ENCODE measurements at regions not wholly inside any gene's neighbourhood (a gene's known extent, or its start where the extent isn't known, plus 50 kb on each side); places are given as distances from the start of the nearest gene placed in this dataset.

DNA sequence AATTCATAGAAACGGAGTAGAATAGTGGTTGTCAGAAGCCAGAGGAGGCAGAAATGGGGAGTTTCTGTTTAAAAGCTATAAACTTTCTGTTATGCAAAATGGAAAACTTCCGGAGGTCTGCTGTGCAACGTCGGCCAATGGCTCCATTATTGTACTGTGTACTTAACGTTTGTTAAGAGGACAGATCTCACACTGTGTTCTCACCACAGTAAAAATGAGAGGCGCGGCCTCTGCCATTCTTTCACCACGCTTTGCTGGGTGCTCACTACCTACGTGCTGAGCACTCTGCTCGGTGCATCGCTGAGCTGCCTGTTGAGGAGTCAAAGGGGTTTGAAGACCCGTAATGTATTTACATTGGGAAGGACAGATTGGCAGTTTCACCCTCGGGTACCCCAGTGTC, 218.8 kb upstream of the B3GAT1 start:
- peaks cover 0 to 3% (median 0%) of the 10 kb centered on the region in 12 donors for H3K9me3 ChIP-seq
- intact Hi-C loops (cut with DNase I), result loop anchor here in 2 of 10 donors (10.0 kb wide), 1 partner anchor 266 kb away; no protein-coding TSS in a partner anchor
- H3K27me3 ChIP-seq, result peaks cover 0 to 63% (median 0%) of the 10 kb centered on the region in 9 donors
- DNase-seq (no peak), ATAC-seq (no peak)
- no peaks in the 10 kb centered on the region for H3K36me3 ChIP-seq
- H3K4me3 ChIP-seq, result no peak overlapping the region
- TF ChIP-seq, protein P1, sequence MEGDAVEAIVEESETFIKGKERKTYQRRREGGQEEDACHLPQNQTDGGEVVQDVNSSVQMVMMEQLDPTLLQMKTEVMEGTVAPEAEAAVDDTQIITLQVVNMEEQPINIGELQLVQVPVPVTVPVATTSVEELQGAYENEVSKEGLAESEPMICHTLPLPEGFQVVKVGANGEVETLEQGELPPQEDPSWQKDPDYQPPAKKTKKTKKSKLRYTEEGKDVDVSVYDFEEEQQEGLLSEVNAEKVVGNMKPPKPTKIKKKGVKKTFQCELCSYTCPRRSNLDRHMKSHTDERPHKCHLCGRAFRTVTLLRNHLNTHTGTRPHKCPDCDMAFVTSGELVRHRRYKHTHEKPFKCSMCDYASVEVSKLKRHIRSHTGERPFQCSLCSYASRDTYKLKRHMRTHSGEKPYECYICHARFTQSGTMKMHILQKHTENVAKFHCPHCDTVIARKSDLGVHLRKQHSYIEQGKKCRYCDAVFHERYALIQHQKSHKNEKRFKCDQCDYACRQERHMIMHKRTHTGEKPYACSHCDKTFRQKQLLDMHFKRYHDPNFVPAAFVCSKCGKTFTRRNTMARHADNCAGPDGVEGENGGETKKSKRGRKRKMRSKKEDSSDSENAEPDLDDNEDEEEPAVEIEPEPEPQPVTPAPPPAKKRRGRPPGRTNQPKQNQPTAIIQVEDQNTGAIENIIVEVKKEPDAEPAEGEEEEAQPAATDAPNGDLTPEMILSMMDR (IDR thresholded peaks at IDR 0.05), result no peak
- TF ChIP-seq POLR2A (IDR thresholded peaks at IDR 0.05), result no peak
- 77 to 88% (median 83%) methylated on average over 13 of the region's 13 CpGs for WGBS, 4 donors
- no peak overlapping the region for H3K27ac ChIP-seq
- H3K4me1 ChIP-seq, result no peaks in the 10 kb centered on the region

DNA sequence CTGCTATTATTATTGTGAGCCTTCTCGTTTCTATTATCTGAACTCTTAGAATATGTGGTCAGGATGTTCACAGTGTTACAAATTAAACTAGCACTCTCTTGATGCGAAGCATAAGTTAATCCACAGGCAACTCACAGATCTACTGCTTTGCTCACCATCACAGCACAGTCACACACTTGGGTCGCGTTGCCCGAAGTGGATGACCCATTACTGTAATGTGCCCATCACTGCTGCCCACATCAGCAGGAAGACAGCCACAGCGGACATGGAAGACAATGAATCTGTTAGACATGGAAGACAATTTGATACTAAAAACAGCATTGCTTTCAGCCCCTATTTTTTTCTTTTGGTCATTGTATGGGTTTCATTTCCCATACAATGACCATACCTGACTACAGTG, 216.4 kb upstream of the B3GAT1 start:
- 81 to 93% (median 92%) methylated on average over 6 of the region's 6 CpGs for WGBS, 4 donors
- ATAC-seq (no peak), DNase-seq (no peak)
- Histone ChIP-seq H3K36me3 (no peaks in the 10 kb centered on the region), H3K9me3 (peaks cover 0 to 3% (median 0%) of the 10 kb centered on the region in 12 donors), H3K27ac (no peak overlapping the region), H3K27me3 (peaks cover 0 to 73% (median 0%) of the 10 kb centered on the region in 9 donors), H3K4me3 (no peak overlapping the region), H3K4me1 (no peaks in the 10 kb centered on the region)
- intact Hi-C loops (cut with DNase I), result no loop called here
- TF ChIP-seq POLR2A (IDR thresholded peaks at IDR 0.05), result no peak
- TF ChIP-seq, protein P1 (IDR thresholded peaks at IDR 0.05), result no peak

DNA sequence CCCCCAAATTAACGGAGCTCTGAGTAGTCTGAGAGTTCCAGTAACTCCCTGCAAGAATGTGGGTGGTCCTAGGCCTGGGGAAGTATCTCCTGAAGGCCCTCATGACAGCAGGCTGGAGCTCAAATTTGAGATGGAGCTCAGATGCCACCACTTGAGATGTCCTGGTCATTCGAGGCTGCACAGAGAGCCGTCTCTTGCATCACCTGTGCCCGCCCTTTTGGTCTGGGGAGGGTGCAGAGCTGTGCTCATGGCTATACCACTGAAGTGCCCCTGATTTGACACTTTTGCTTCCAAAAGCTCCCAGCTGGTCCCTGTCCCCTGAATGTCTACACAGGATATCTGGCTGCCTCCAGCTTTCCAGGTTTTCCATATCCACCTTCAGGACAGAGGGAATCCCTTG, 214.0 kb upstream of the B3GAT1 start:
- Histone ChIP-seq H3K9me3 (peaks cover 0 to 3% (median 0%) of the 10 kb centered on the region in 12 donors), H3K4me3 (no peak overlapping the region), H3K36me3 (no peaks in the 10 kb centered on the region), H3K4me1 (no peaks in the 10 kb centered on the region), H3K27me3 (peaks cover 0 to 79% (median 2%) of the 10 kb centered on the region in 9 donors), H3K27ac (no peak overlapping the region)
- TF ChIP-seq, protein P1 (IDR thresholded peaks at IDR 0.05), result no peak
- TF ChIP-seq POLR2A (IDR thresholded peaks at IDR 0.05), result no peak
- ATAC-seq (no peak), DNase-seq (no peak)
- intact Hi-C loops (cut with DNase I), result no loop called here
- WGBS, 4 donors, result 60 to 70% (median 70%) methylated on average over 3 to 4 of the region's 4 CpGs

DNA sequence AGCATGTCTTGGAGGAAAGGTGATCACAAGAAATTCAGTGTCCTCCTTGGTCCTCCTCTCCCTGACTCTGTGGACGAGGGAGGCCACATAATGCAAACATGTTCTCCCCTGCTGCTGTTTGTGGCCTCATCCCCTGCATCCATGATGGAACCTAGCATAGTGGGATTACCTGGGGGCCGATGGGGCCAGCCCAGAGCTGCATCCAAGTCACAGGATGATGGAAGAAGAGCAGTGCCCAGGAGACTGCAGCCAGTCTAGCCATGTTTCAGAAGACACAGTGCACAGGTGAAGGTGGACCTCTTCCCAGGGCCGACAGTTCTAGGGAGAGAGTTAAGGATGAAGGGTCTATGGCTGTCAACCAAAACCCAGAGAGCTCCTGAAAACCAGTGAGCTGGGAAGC, 213.6 kb upstream of the B3GAT1 start:
- ATAC-seq (no peak), DNase-seq (no peak)
- 44 to 77% (median 64%) methylated on average over 3 of the region's 3 CpGs for WGBS, 4 donors
- no peak for TF ChIP-seq POLR2A (IDR thresholded peaks at IDR 0.05)
- TF ChIP-seq, protein P1 (IDR thresholded peaks at IDR 0.05), result no peak
- Histone ChIP-seq H3K36me3 (no peaks in the 10 kb centered on the region), H3K27ac (no peak overlapping the region), H3K4me1 (no peaks in the 10 kb centered on the region), H3K4me3 (no peak overlapping the region), H3K27me3 (peaks cover 0 to 79% (median 2%) of the 10 kb centered on the region in 9 donors), H3K9me3 (peaks cover 0 to 2% (median 0%) of the 10 kb centered on the region in 12 donors)
- intact Hi-C loops (cut with DNase I), result no loop called here

Data from heart left ventricle (tissue), 16 donors.